NB4 (cell line): ENCODE measurements at regions not wholly inside any gene's neighbourhood (a gene's known extent, or its start where the extent isn't known, plus 50 kb on each side); places are given as distances from the start of the nearest gene placed in this dataset.
A peak's percentile ranks its signal among the peaks of the same experiment; 100 is the strongest.
"Not testable (repeated sequence)": the region's sequence is repeated elsewhere in the genome, so short reads cannot be mapped to it uniquely, and the experiment has no call there.

Experiments
- DNase-seq: peaks from one replicate; pipeline ENCODE4 v3.0.0; 2010; ENCODE audit warnings: low read depth
- H3K4me3 ChIP-seq: one replicate; pipeline ENCODE4 v1.5.1; 2011; ENCODE audit warnings: mild to moderate bottlenecking, low read depth, low read length, moderate library complexity
- TF ChIP-seq, protein P1 (sequence below): IDR thresholded peaks from one replicate; pipeline ENCODE4 v1.5.1; 2012; ENCODE audit warnings: low read depth, low read length

DNA sequence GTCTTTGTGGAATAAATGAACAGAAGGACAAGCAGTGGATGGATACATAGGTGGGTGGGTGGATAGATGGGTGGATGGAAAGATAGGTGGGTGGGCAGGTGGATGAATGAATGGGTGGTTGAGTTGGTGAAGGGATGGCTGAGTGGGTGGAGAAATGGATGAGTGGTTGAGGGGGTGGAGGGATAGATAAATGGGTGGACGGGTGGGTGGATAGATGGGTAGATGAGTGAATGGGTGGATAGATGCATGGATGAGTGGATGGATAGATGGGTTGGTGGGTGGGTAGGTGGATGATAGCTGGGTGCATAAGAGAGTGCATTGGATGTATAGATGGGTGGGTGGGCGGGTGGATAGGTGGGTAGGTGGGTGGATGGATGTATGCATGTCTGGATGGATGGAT is 63.5 kb downstream of the UNC93B1 start:
- not testable (repeated sequence) for H3K4me3 ChIP-seq, DNase-seq

DNA sequence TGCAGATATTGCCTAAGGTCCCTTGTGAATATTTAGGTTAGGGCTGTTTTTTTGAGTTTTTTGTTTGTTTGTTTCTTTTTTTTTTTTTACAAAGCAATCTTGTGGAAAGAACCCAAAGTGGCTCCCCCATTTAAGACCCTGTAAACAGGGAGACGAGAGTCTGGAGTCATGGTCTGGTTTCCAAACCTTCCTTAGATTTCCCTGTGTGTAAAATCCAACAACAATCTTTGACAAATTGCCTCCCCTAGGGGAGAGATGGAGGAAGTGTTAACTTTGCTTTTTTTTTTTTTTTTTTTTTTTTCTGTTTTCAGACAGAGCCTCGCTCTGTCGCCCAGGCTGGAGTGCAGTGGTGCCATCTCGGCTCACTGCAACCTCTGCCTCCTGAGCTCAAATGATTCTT is 64.9 kb downstream of the UNC93B1 start:
- not testable (repeated sequence) for DNase-seq, H3K4me3 ChIP-seq
- TF ChIP-seq, protein P1, sequence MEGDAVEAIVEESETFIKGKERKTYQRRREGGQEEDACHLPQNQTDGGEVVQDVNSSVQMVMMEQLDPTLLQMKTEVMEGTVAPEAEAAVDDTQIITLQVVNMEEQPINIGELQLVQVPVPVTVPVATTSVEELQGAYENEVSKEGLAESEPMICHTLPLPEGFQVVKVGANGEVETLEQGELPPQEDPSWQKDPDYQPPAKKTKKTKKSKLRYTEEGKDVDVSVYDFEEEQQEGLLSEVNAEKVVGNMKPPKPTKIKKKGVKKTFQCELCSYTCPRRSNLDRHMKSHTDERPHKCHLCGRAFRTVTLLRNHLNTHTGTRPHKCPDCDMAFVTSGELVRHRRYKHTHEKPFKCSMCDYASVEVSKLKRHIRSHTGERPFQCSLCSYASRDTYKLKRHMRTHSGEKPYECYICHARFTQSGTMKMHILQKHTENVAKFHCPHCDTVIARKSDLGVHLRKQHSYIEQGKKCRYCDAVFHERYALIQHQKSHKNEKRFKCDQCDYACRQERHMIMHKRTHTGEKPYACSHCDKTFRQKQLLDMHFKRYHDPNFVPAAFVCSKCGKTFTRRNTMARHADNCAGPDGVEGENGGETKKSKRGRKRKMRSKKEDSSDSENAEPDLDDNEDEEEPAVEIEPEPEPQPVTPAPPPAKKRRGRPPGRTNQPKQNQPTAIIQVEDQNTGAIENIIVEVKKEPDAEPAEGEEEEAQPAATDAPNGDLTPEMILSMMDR, result peak; percentile 3

DNA sequence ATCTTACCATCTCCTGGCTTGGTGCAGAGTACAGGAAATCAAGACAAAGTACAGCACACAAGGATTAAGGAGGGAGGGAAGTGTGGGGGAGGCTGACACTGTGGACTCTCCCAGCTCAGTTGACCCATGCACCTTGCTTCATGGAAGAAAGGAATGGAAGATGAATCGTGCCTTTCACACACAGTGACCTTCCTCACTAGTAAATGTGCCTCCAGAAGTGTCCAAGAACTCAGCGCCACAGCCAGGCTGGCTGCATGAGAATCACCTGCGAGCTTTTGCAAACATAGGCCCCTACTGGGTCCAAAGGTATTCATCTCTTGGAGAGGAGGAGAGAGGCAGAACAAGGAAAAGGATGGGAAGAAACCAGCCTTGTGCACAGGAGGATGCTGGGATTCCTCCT is 65.5 kb downstream of the UNC93B1 start:
- not testable (repeated sequence) for DNase-seq, H3K4me3 ChIP-seq

DNA sequence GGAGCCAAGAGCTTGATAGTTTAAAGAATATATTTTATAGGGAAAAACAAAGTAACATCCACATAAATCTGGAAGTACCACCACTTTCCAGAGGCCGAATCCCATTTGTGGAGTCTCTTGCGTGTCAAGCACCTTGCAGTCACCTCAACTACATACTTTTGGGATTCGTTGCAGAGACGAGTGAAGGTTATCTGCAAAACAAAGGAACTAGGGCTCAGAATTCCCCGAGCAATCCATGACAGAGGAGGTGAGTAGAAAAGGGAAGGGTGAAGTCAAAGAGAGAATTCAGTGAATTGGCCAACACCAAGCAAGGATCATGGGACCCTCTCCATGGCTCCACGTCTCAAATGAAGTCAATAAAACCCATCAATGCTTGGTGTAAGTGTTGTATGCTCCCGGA is 80.3 kb downstream of the UNC93B1 start:
- not testable (repeated sequence) for DNase-seq, H3K4me3 ChIP-seq

DNA sequence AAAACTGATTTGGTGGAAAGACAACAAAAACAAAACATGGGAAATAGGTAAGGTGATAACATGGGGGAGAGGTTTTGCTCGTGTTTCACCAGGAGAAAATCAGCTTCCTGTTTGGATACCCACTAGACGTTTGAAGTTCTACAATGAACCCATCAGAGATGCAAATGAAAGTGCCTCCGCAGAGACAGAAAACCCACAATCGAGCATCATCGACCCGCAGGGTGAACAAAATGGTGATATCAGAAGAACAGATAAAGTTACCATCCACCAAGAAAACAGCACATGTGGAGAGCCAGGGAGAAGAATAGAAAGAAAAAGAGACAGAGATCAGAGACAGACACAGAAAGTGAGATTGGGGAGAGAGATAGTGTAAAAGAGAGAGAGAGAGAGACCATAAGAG is 83.4 kb downstream of the UNC93B1 start:
- not testable (repeated sequence) for DNase-seq, H3K4me3 ChIP-seq

DNA sequence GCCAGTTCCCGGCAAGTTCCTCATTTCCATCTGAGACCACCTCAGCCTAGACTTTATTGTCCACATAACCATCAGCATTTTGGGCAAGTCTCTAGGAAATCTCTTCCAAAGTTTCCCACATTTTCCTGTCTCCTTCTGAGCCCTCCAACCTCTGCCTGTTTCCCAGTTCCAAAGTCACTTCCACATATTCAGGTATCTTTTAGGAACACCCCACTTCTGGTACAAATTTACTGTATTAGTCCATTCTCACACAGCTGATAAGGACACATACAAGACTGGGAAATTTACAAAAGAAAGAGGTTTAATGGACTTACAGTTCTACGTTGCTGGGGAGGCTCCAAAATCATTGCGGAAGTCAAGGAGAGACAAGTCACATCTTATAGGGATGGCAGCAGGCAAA is 91.7 kb downstream of the UNC93B1 start:
- H3K4me3 ChIP-seq, DNase-seq: not testable (repeated sequence)

DNA sequence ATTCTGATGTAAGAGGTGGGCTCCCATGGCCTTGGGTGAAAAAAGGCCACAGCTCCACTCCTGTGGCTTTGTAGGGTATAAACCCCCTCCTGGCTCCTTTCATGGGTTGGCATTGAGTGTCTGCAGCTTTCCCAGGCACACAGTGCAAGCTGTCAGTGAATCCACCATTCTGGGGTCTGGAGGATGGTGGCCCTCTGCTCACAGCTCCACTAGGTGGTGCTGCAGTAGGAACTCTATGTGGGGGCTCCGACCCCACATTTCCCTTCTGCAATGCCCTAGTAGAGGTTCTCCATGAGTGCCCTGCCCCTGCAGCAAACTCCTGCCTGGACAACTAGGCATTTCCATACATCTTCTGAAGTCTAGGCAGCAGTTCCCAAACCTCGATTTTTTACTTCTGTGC is 92.7 kb downstream of the UNC93B1 start:
- TF ChIP-seq, protein P1, result peak; percentile 6
- DNase-seq, H3K4me3 ChIP-seq: not testable (repeated sequence)

DNA sequence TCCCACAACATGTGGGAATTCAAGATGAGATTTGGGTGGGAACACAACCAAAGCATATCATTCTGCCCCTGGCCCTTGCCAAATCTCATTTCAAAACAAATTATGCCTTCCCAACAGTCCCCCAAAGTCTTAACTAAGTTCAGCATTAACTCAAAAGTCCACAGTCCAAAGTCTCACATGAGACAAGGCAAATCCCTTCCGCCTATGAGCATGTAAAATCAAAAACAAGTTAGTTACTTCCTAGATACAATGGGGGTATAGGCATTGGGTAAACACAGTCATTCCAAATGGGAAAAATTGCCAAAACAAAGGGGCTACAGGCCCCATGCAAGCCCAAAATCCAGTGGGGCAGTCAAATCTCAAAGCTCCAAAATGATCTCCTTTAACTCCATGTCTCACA is 93.1 kb downstream of the UNC93B1 start:
- DNase-seq, H3K4me3 ChIP-seq: not testable (repeated sequence)

DNA sequence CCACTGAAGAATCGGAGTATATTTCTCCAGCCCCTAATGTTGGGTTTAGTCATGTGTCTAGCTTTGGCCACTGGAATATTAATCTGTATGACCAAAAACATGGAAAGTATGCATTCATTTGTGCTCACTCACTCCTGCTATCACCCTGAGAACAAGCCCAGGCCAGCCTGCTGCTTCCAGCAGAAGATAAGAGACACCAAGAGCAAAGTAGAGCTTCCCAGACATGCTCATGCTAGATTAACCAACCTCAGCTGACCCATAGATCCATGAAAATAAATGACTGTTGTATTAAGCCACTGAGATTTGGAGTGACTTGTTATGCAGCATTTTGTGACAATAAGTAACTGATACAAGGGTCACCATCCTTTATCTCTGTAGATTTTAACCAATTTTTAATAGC is 96.9 kb downstream of the UNC93B1 start:
- DNase-seq, H3K4me3 ChIP-seq: not testable (repeated sequence)

DNA sequence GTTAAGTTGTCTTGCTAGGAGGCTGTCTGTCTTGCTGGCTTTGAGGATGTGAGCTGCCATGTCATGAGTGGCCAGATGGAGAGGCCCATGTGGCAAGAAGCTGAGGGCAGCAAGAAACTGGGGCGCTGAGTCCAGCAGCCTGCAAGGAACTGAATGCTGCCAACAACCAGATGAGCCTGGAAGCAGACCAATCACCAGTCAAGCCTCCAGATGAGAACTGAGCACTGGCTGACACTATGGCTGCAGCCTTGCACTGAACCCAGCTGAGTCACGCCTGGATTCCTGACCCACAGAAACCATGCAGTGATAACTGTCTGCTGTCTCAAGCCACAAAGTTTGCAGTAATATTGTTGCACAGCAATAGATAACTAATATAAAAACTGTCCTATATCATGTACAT is 104.4 kb downstream of the UNC93B1 start:
- DNase-seq, H3K4me3 ChIP-seq: not testable (repeated sequence)

DNA sequence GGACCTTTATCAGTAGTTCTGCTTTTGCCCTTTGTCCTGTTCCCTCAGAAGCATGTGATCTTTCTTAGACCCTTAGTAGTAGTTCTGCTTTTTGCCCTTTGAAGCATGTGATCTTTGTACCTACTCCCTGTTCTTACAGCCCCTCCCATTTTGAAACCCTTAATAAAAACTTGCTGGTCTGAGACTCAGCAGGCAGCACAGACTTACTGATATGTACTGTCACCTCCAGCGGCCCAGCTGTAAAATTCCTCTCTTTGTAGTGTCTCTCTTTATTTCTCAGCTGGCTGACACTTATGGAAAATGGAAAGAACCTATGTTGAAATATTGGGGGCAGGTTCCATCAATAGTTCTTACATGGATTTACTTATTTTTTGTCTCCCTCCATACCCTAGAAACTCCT is 110.4 kb downstream of the UNC93B1 start:
- not testable (repeated sequence) for DNase-seq, H3K4me3 ChIP-seq

DNA sequence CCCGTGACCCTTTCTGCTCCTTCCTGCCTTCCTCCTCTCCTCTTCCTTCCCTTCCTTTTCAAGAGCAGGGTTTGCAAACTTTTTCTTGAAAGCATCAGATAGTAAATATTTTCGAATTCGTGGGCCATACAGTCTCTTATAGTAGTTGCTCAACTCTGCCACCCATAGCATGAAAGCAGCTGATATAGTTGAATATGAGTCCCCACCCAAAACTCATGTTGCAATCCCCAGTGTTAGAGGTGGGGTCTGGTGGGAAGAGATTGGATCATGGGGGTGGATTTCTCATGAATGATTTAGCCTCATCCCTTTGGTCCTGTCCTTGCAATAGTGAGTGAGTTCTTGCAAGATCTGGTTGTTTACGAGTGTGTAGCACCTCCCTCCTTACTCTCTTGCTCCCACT is 114.3 kb downstream of the UNC93B1 start:
- DNase-seq, H3K4me3 ChIP-seq: not testable (repeated sequence)

DNA sequence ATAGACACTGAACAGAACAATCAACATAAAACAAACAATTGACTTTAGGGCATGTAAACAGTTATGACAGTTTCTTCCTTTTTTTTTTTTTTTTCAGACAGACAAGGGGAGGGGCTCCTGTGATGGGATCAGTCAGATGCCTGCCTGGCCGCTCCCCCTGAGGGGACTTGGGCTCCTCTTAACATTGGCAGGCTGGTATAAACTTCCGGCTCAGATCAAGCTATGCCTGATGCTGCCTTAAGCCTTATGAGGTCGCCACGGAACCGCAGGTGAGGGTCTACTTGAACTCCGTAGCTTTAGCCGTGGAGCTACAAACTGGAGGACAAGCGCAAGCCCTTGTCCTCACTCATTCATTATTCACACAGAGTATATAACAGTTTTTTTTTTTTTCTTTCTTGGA is 115.8 kb downstream of the UNC93B1 start:
- H3K4me3 ChIP-seq, DNase-seq: not testable (repeated sequence)

DNA sequence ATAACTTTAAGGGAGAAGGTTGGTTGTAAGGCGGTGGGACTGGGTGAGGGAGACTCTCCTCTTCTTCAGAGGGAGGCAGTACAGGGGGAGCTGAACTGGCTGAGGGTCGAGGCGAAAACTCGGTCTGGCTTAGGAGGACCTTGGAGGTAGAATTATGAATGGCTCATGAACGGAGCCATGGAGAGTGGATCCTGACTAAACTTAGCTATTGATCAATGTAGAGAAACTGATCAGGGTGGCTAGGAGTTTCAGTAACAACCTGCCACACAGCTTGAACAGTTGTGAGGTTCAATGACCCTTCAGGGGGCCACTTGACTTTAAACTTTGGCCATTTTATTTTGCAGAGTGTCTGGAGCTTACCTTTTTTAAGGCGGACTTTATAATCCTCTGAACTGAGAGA is 117.2 kb downstream of the UNC93B1 start:
- H3K4me3 ChIP-seq, DNase-seq: not testable (repeated sequence)

DNA sequence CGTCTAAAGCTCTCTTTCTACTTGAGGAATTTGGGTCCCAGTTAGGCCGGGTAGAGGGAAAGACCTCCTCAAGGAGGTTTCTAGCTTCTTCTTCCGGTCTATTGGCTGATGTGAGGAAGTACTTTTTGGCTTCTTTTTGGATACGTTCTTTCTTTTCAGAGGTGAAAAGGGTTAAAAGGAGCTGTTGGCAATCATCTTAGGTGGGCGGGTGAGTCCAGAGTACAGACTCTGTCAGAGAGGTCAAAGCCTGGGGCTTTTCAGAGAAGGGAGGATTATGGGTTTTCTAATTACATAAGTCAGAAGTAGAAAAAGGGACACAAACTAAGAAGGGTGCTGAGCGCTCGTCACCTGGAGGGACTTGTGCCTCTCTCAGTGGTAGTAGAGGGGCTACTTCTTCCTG is 117.7 kb downstream of the UNC93B1 start:
- H3K4me3 ChIP-seq, result not testable (repeated sequence)

DNA sequence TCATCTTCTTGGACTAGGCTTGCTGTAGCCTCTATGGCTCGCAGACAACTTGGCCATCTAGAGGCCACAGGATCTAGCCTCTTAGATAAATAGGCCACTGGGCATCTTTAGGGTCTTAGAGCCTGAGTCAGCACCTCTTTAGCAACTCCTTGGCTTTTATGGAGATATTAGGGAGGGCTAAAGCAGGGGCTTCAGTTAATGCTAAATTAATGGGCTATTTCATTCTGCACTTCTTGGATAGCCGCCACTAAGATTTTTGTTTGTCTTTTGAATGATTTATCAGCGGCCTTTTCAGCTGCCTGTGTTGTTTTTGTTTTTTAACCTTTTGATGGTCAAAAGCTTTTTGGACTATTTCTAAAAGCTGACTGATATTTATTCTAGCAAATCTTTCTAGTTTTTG is 118.3 kb downstream of the UNC93B1 start:
- not testable (repeated sequence) for H3K4me3 ChIP-seq

More for the DNA sequence above, 117.7 kb downstream of the UNC93B1 start:
- DNase-seq, result not testable (repeated sequence)

DNA sequence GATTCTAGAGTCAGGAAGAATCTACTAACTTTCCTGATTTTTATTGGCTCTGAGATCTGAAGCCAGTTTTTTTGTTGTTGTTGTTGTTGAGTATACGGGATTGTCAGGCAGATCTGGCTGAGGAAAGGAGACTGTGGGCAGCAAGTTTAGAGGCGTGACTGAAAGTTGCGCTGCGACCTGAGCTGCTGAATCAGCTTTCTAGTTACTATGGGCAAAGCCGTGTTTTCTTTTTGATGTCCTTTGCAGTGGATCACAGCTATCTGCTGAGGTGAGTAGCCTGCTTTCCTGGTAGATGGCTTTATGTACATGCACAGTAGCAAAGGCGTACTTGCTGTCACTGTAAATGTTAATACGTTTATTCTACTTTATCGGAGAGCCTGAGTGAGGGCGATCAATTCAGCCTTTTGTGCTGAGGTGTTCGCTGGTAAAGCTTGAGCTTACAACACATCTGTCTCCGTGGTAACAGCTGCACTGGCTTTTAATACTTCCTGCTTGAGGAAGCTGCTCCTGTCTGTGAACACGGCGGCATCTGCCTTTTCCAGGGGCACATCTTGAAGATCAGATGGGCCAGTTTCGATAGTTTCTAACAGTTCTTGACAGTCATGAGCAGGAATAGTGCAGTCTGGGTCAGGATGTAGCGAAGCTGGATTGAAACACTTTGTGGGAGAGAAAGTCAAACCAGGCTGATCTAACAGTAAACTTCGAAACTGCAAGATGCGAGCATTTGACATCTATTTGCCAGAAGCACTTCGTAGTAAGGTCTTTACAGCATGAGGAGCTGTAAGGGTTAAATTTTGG is 118.9 kb downstream of the UNC93B1 start:
- DNase-seq, H3K4me3 ChIP-seq: not testable (repeated sequence)

More for the DNA sequence above, 118.3 kb downstream of the UNC93B1 start:
- DNase-seq, result not testable (repeated sequence)
